ENCODE measurements at regions not wholly inside any gene's neighbourhood (a gene's known extent, or its start where the extent isn't known, plus 50 kb on each side); places are given as distances from the start of the nearest gene placed in this dataset.

DNA sequence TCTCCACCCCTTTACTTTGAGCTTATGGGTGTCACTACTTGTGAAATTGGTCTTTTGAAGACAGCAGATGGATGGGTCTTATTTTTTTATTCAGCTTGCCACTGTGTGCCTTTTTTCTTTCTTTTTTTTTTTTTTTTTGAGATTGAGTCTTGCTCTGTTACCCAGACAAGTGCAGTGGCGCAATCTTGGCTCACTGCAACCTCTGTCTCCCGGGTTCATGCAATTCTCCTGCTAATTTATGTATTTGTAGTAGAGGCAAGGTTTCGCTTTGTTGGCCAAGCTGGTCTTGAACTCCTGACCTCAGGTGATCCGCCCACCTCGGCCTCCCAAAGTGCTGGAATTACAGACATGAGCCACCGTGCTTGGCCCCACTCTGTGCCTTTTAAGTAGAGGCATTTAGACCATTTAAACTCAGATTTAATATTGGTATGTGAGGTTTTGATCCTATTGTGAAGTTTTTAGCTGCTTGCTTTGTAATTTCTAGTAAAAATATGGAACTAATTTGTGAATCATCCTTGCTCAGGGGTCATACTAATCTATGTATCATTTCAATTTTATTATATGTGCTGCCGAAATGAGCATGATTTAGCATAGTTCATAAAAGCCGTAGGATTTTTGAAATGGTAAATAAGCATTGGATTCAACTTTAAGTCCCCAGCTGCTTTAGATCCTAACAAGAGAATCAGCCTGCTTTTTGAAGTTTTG lies 584.5 kb downstream of the SLITRK1 start:
- peaks cover 0 to 11% (median 0%) of the 10 kb centered on the region in 3 donors for H3K9me3 ChIP-seq
- H3K4me3 ChIP-seq: no peak overlapping the region
- no peaks in the 10 kb centered on the region for H3K4me1 ChIP-seq
- no peak for TF ChIP-seq POLR2AphosphoS5 (IDR thresholded peaks at IDR 0.05)
- no peak for TF ChIP-seq EP300 (IDR thresholded peaks at IDR 0.05)
- no peak for TF ChIP-seq POLR2A (IDR thresholded peaks at IDR 0.05)
- TF ChIP-seq, protein P1, sequence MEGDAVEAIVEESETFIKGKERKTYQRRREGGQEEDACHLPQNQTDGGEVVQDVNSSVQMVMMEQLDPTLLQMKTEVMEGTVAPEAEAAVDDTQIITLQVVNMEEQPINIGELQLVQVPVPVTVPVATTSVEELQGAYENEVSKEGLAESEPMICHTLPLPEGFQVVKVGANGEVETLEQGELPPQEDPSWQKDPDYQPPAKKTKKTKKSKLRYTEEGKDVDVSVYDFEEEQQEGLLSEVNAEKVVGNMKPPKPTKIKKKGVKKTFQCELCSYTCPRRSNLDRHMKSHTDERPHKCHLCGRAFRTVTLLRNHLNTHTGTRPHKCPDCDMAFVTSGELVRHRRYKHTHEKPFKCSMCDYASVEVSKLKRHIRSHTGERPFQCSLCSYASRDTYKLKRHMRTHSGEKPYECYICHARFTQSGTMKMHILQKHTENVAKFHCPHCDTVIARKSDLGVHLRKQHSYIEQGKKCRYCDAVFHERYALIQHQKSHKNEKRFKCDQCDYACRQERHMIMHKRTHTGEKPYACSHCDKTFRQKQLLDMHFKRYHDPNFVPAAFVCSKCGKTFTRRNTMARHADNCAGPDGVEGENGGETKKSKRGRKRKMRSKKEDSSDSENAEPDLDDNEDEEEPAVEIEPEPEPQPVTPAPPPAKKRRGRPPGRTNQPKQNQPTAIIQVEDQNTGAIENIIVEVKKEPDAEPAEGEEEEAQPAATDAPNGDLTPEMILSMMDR (IDR thresholded peaks at IDR 0.05): no peak
- H3K36me3 ChIP-seq: no peaks in the 10 kb centered on the region
- WGBS, 2 donors (ENCODE audit: low coverage in 1 of 2): 70 to 80% methylated on average over 7 of the region's 8 CpGs
- ATAC-seq: no peak
- H3K27me3 ChIP-seq: no peaks in the 10 kb centered on the region
- no peak overlapping the region for H3K27ac ChIP-seq

DNA sequence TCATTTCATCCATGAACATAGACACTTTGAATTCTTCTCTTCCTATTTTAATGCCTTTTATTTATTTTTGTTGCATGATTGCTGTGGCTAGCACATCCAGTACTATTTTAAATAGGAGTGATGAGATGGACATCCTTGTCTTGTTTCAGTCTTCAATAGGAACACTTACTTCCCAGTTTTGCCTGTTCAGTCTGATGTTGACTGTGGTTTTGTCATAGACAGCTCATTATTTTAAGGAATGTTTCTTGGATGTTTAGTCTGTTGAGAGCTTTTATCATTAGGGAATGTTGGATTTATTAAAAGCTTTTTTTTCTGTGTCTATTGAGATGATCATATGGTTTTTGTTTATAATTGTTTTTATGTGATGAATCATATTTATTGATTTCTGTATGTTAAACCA lies 586.6 kb downstream of the SLITRK1 start:
- H3K4me3 ChIP-seq: no peak overlapping the region
- no peak for TF ChIP-seq EP300 (IDR thresholded peaks at IDR 0.05)
- no peak for TF ChIP-seq POLR2AphosphoS5 (IDR thresholded peaks at IDR 0.05)
- no peak for TF ChIP-seq POLR2A (IDR thresholded peaks at IDR 0.05)
- TF ChIP-seq, protein P1 (IDR thresholded peaks at IDR 0.05): no peak
- no peaks in the 10 kb centered on the region for H3K4me1 ChIP-seq
- no peak overlapping the region for H3K27ac ChIP-seq
- no peaks in the 10 kb centered on the region for H3K36me3 ChIP-seq
- no peaks in the 10 kb centered on the region for H3K27me3 ChIP-seq
- H3K9me3 ChIP-seq: peaks cover 0 to 11% (median 0%) of the 10 kb centered on the region in 3 donors
- ATAC-seq: no peak

DNA sequence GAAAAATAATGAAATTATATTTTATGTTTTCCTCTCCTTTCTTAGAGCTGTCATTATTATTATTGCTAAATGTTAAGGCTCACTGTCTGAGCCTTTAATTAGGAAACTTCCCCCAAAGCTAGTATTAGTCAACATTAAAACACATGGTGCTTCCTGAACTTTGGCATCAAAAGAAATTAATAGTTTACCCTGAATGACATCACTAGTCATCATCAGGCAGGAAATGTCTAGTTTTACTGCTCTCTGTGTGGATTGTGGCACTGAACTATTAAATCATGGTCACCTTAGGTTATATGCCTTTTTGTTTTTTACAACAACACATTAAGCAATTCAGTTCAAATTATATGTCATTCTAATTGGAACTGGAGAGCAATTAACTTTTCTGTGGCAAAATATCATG lies 595.5 kb downstream of the SLITRK1 start:
- H3K27me3 ChIP-seq: no peaks in the 10 kb centered on the region
- no peaks in the 10 kb centered on the region for H3K36me3 ChIP-seq
- TF ChIP-seq POLR2A (IDR thresholded peaks at IDR 0.05): no peak
- TF ChIP-seq EP300 (IDR thresholded peaks at IDR 0.05): no peak
- TF ChIP-seq POLR2AphosphoS5 (IDR thresholded peaks at IDR 0.05): no peak
- TF ChIP-seq, protein P1 (IDR thresholded peaks at IDR 0.05): no peak
- H3K4me3 ChIP-seq: no peak overlapping the region
- H3K27ac ChIP-seq: no peak overlapping the region
- no peaks in the 10 kb centered on the region for H3K9me3 ChIP-seq
- no peak for ATAC-seq
- no peaks in the 10 kb centered on the region for H3K4me1 ChIP-seq

GRCh38 chr13:83281654-83282053 lies 600.6 kb downstream of the SLITRK1 start:
- Histone ChIP-seq H3K36me3 (no peaks in the 10 kb centered on the region), H3K4me3 (no peak overlapping the region), H3K27ac (no peak overlapping the region), H3K4me1 (no peaks in the 10 kb centered on the region), H3K27me3 (no peaks in the 10 kb centered on the region), H3K9me3 (no peaks in the 10 kb centered on the region)
- no peak for TF ChIP-seq EP300 (IDR thresholded peaks at IDR 0.05)
- ATAC-seq: no peak
- 46 to 65% methylated on average over 1 of the region's 1 CpG for WGBS, 2 donors (ENCODE audit: low coverage in 1 of 2)

- Histone ChIP-seq H3K27me3 (no peaks in the 10 kb centered on the region), H3K9me3 (no peaks in the 10 kb centered on the region), H3K27ac (no peak overlapping the region), H3K36me3 (no peaks in the 10 kb centered on the region), H3K4me3 (no peak overlapping the region), H3K4me1 (no peaks in the 10 kb centered on the region)
- no peak for TF ChIP-seq POLR2AphosphoS5 (IDR thresholded peaks at IDR 0.05)
- TF ChIP-seq EP300 (IDR thresholded peaks at IDR 0.05): no peak
- TF ChIP-seq, protein P1 (IDR thresholded peaks at IDR 0.05): no peak
- no peak for TF ChIP-seq POLR2A (IDR thresholded peaks at IDR 0.05)
- ATAC-seq: no peak
Measured at GRCh38 chr13:83274679-83275078, 607.6 kb downstream of the SLITRK1 start.

Measured in gastroesophageal sphincter (tissue), 4 donors.